ENCODE measurements at regions not wholly inside any gene's neighbourhood (a gene's known extent, or its start where the extent isn't known, plus 50 kb on each side); places are given as distances from the start of the nearest gene placed in this dataset.

DNA sequence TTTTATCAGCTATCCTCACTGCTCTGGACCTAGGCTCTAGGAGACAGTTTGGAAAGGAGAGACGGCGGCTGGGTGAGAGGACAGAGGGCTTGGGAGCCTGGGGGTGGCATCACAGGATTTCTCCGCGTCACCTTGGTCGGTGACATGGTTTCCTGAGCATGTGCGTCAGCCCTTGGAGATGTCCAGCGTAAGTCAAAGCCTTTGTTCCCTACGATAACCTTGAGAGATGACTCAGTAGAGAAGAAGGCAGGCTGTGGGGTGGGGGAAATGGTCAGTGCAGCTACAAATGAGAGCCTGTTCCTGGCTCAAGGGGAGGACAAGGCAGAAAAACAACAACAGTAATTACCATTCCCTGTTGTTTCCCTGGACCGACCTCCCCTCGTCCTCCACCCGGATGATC, 90.2 kb upstream of the TBX3 start:
- Histone ChIP-seq H3K27ac (no peak overlapping the region), H3K27me3 (no peaks in the 10 kb centered on the region), H3K36me3 (no peaks in the 10 kb centered on the region), H3K9me3 (no peaks in the 10 kb centered on the region), H3K4me1 (ENCODE audit: control insufficient read depth in 1 of 2, insufficient read depth in 1 of 2, low read depth in 1 of 2, low read length in 1 of 2) (no peaks in the 10 kb centered on the region), H3K4me3 (ENCODE audit: low read depth in 1 of 2, low read length in 1 of 2) (no peak overlapping the region)
- TF ChIP-seq, protein P1, sequence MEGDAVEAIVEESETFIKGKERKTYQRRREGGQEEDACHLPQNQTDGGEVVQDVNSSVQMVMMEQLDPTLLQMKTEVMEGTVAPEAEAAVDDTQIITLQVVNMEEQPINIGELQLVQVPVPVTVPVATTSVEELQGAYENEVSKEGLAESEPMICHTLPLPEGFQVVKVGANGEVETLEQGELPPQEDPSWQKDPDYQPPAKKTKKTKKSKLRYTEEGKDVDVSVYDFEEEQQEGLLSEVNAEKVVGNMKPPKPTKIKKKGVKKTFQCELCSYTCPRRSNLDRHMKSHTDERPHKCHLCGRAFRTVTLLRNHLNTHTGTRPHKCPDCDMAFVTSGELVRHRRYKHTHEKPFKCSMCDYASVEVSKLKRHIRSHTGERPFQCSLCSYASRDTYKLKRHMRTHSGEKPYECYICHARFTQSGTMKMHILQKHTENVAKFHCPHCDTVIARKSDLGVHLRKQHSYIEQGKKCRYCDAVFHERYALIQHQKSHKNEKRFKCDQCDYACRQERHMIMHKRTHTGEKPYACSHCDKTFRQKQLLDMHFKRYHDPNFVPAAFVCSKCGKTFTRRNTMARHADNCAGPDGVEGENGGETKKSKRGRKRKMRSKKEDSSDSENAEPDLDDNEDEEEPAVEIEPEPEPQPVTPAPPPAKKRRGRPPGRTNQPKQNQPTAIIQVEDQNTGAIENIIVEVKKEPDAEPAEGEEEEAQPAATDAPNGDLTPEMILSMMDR (IDR thresholded peaks at IDR 0.05), result no peak

DNA sequence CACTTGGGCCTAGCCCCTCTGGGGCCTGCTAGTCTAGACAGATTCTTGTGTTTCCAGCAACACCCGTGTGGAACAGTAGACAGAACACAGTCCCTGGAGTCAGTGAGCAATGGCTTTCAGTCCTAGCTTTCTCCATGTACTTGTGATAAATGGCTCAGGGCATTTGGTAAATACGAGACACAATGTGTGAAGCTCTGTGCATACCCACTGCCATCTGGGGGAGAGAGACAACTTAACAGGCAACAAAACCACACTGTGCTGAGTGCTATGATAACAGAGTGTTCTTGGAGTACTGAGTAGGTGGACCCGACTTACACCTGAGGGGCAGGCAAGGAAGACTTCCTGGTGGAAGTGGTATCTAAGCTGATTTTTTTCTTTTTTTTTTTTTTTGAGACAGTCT, 86.3 kb upstream of the TBX3 start:
- no peaks in the 10 kb centered on the region for H3K27me3 ChIP-seq

DNA sequence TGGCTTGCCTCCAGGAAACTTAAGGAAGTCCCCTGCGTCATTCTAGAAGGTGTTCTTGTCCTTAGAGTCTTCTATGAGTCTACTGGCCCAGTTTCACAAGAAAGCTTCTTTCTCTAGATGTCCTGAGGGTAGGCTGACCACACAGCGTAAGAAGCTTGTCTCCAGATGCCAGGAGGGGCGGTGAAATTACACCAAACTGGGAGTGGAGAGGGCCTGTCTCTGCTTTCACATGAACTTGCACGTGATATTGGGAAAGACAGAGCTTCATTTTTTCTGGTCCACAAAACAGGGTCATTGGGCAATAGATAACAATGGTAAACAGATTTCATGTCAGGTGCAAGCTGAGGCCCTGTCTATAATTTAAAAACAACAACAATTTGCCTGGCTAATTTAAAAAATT, 85.7 kb upstream of the TBX3 start:
- TF ChIP-seq, protein P1 (IDR thresholded peaks at IDR 0.05), result no peak
- no peak overlapping the region for H3K27ac ChIP-seq
- no peaks in the 10 kb centered on the region for H3K27me3 ChIP-seq

More for the DNA sequence above, 86.3 kb upstream of the TBX3 start:
- Histone ChIP-seq H3K4me3 (ENCODE audit: low read depth in 1 of 2, low read length in 1 of 2) (no peak overlapping the region), H3K9me3 (no peaks in the 10 kb centered on the region), H3K27ac (no peak overlapping the region), H3K36me3 (no peaks in the 10 kb centered on the region), H3K4me1 (ENCODE audit: control insufficient read depth in 1 of 2, insufficient read depth in 1 of 2, low read depth in 1 of 2, low read length in 1 of 2) (no peaks in the 10 kb centered on the region)
- TF ChIP-seq, protein P1 (IDR thresholded peaks at IDR 0.05), result no peak

DNA sequence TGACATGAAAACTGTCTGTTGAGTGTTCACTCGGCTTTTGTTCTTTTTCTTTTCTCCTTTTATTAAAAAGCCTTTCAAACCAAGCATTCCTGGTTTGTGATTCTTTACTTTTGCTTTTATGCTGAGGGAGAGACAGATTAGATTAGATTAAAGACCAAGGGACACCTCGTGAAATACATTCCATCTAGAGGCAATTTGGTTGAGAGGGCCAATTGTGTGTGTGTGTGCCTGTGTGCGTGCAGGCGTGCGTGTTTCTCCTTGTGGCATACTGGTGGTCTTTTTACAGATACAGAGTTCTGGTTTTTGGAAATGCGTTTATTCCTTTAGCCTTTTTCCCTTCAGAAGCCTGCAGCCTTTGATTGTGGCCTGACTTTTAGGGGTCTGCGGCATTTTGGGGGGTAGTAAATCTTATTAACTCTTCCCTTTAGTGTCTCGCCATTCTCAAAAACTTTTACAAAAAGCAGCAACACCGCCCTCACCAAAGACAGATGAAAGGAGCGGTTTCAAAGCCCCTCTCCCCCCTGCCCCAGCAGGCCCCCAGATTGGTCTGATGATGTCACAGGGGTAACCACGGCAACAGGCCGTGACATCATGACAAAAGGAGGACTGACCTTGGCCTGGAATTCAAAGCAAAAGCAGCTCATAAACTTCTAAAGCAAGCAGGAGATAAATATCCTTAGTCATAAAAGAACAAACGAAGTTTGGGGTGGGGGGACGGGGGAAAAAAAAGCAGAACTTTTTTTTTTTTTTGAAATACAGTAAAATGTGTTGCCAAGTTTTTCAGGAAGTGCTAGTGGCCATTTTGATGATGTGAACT, 84.1 kb upstream of the TBX3 start:
- TF ChIP-seq, protein P1 (IDR thresholded peaks at IDR 0.05), result no peak
- no peaks in the 10 kb centered on the region for H3K27me3 ChIP-seq
- no peaks in the 10 kb centered on the region for H3K9me3 ChIP-seq
- no peaks in the 10 kb centered on the region for H3K4me1 ChIP-seq (ENCODE audit: control insufficient read depth in 1 of 2, insufficient read depth in 1 of 2, low read depth in 1 of 2, low read length in 1 of 2)
- H3K4me3 ChIP-seq (ENCODE audit: low read depth in 1 of 2, low read length in 1 of 2), result no peak overlapping the region
- H3K36me3 ChIP-seq, result no peaks in the 10 kb centered on the region
- no peak overlapping the region for H3K27ac ChIP-seq

More for the DNA sequence above, 85.7 kb upstream of the TBX3 start:
- Histone ChIP-seq H3K36me3 (no peaks in the 10 kb centered on the region), H3K4me3 (ENCODE audit: low read depth in 1 of 2, low read length in 1 of 2) (no peak overlapping the region), H3K4me1 (ENCODE audit: control insufficient read depth in 1 of 2, insufficient read depth in 1 of 2, low read depth in 1 of 2, low read length in 1 of 2) (no peaks in the 10 kb centered on the region), H3K9me3 (no peaks in the 10 kb centered on the region)

DNA sequence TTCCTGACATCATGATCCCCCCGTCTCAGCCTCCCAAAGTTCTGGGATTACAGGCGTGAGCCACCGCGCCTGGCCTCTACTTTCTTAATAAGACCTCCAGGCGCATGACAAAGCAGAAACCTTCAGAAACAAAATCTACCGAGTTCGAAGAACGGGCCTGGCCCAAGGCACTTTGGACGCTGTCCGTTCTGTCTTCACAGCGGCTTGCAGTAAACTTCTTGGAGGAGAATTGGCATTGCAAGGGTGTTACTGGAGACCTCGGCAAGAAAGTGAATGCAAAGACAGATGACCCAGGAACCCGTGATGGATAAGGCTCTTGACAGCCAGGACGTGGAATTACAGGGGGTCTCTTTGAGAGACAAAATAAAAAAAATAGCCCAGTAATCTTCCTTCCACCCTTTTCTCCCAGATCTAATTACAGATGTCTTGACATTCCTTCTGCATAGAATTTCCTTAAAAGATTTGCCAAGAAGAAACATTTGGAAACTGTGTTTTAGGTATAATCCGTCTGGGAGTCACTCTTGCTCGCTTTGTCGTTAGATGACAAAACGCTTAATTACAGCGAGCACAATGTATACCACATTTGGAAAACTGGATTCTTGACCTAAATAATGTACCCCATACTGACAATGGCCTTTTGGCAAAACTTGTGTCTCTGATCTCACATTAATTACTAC, 83.2 kb upstream of the TBX3 start:
- H3K27me3 ChIP-seq, result no peaks in the 10 kb centered on the region
- no peaks in the 10 kb centered on the region for H3K36me3 ChIP-seq
- H3K4me3 ChIP-seq (ENCODE audit: low read depth in 1 of 2, low read length in 1 of 2), result no peak overlapping the region
- TF ChIP-seq, protein P1 (IDR thresholded peaks at IDR 0.05), result no peak
- H3K9me3 ChIP-seq, result no peaks in the 10 kb centered on the region
- H3K27ac ChIP-seq, result no peak overlapping the region
- no peaks in the 10 kb centered on the region for H3K4me1 ChIP-seq (ENCODE audit: control insufficient read depth in 1 of 2, insufficient read depth in 1 of 2, low read depth in 1 of 2, low read length in 1 of 2)
